ENCODE measurements at regions not wholly inside any gene's neighbourhood (a gene's known extent, or its start where the extent isn't known, plus 50 kb on each side); places are given as distances from the start of the nearest gene placed in this dataset.

DNA sequence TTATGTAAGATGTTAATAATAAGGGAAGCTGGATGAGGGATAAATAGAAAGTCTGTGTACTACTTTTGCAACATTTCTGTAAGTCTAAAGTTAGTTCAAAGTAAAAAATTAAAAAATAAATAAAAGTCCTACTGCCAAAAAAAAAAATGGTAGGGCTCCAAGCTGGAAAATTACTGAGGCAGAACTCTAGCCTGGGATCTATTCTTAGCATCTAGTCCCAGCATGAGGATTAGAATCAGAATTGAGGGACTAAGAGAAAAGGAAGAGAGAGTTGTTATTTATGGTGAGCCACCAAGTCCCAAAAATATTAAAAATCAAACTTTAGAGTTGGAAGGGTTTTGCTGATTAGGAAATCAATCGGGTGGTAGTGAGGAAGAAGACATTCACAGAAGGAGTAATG lies 110.3 kb downstream of the CYB561 start:
- TF ChIP-seq POLR2AphosphoS5 (IDR thresholded peaks at IDR 0.05; ENCODE audit: borderline replicate concordance, low read depth, low read length) (no peak), EZH2 (IDR thresholded peaks at IDR 0.05) (no peak), FOXP2 (optimal IDR thresholded peaks at IDR 0.05; ENCODE audit: control extremely low read depth, extremely low read length, insufficient read depth) (no peak)
